ENCODE measurements at regions not wholly inside any gene's neighbourhood (a gene's known extent, or its start where the extent isn't known, plus 50 kb on each side); places are given as distances from the start of the nearest gene placed in this dataset.
"Not testable (repeated sequence)": the region's sequence is repeated elsewhere in the genome, so short reads cannot be mapped to it uniquely, and the experiment has no call there.

DNA sequence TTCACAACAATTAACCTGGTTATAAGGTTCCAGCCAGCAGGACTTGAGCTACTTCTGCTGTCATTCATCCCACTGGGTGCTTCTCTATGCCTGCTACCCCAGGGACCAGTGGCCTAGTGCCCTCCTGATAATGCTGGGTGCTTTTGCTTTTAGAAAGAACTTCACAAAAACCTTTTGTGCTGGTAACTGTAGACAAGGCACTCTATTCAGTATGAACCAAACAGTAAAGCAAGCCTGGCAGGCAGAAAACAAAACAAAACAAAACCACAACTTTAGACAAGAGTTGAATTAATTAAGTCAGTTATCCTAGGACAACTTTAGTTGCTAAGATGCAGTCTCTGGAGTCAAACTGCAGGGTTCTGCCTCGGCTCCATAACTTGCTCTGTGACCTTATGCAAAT is 61.9 kb upstream of the ADGRL2 start:
- H3K79me2 ChIP-seq (ENCODE audit: low read length): no peaks in the 10 kb centered on the region
- H3K4me1 ChIP-seq (ENCODE audit: low read length): no peaks in the 10 kb centered on the region
- H3K4me3 ChIP-seq (ENCODE audit: low read length): no peak overlapping the region
- H3F3A ChIP-seq (ENCODE audit: insufficient read depth, low read length): no peaks in the 10 kb centered on the region
- H2AFZ ChIP-seq (ENCODE audit: low read length): no peak overlapping the region
- H3K27ac ChIP-seq (ENCODE audit: low read length): no peak overlapping the region
- 0 out of 2 replicates have a peak, but pooled peaks cover 3% of the 10 kb centered on the region for H3K9me3 ChIP-seq (replicated peaks; ENCODE audit: insufficient read depth, low read length)
- H3K36me3 ChIP-seq (replicated peaks; ENCODE audit: insufficient read depth, low read length): no peaks in the 10 kb centered on the region
- no peaks in the 10 kb centered on the region for H3K27me3 ChIP-seq (replicated peaks; ENCODE audit: insufficient read depth, low read length)
- H3K9me2 ChIP-seq (replicated peaks; ENCODE audit: insufficient read depth, low read length): no peaks in the 10 kb centered on the region
- DNase-seq: no peak
- no peak overlapping the region for H3K4me2 ChIP-seq (ENCODE audit: low read depth, low read length)
- H3K9ac ChIP-seq (ENCODE audit: low read length): no peak overlapping the region
- no peak for TF ChIP-seq EZH2 (optimal IDR thresholded peaks at IDR 0.05; ENCODE audit: low read depth, low read length)
- TF ChIP-seq, protein P1, sequence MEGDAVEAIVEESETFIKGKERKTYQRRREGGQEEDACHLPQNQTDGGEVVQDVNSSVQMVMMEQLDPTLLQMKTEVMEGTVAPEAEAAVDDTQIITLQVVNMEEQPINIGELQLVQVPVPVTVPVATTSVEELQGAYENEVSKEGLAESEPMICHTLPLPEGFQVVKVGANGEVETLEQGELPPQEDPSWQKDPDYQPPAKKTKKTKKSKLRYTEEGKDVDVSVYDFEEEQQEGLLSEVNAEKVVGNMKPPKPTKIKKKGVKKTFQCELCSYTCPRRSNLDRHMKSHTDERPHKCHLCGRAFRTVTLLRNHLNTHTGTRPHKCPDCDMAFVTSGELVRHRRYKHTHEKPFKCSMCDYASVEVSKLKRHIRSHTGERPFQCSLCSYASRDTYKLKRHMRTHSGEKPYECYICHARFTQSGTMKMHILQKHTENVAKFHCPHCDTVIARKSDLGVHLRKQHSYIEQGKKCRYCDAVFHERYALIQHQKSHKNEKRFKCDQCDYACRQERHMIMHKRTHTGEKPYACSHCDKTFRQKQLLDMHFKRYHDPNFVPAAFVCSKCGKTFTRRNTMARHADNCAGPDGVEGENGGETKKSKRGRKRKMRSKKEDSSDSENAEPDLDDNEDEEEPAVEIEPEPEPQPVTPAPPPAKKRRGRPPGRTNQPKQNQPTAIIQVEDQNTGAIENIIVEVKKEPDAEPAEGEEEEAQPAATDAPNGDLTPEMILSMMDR (IDR thresholded peaks at IDR 0.05; ENCODE audit: low read length): no peak
- TF ChIP-seq EZH2phosphoT487 (IDR thresholded peaks at IDR 0.05; ENCODE audit: low read length): no peak
- no peaks in the 10 kb centered on the region for H4K20me1 ChIP-seq (ENCODE audit: insufficient read depth, low read length)

DNA sequence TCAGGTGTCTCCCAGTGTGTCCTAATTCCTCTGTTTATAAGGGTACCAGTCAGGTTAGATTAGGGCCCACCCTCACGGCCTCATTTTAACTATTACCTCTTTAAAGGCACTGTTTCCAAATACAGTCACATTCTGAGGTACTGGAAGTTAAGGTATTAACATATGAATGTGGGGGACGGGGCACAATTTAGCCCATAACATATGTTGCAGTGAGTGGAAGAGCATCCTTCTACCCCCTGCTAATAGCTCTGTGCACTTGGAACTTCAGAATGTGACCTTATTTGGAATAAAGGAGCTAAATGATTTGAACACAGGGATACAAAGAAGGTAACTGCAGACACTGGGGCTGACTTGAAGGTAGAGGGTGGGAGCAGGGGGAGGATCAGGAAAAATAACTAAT is 67.3 kb upstream of the ADGRL2 start:
- Histone ChIP-seq H3K4me2 (ENCODE audit: low read depth, low read length) (no peak overlapping the region), H3K27me3 (replicated peaks; ENCODE audit: insufficient read depth, low read length) (no peaks in the 10 kb centered on the region), H3K4me3 (ENCODE audit: low read length) (no peak overlapping the region), H3K79me2 (ENCODE audit: low read length) (no peaks in the 10 kb centered on the region), H2AFZ (ENCODE audit: low read length) (no peak overlapping the region), H3K9ac (ENCODE audit: low read length) (no peak overlapping the region), H4K20me1 (ENCODE audit: insufficient read depth, low read length) (no peaks in the 10 kb centered on the region), H3K36me3 (replicated peaks; ENCODE audit: insufficient read depth, low read length) (no peaks in the 10 kb centered on the region), H3K9me3 (replicated peaks; ENCODE audit: insufficient read depth, low read length) (no peaks in the 10 kb centered on the region), H3K27ac (ENCODE audit: low read length) (no peak overlapping the region), H3K4me1 (ENCODE audit: low read length) (no peaks in the 10 kb centered on the region), H3K9me2 (replicated peaks; ENCODE audit: insufficient read depth, low read length) (no peaks in the 10 kb centered on the region), H3F3A (ENCODE audit: insufficient read depth, low read length) (no peaks in the 10 kb centered on the region)
- DNase-seq: no peak
- no peak for TF ChIP-seq EZH2phosphoT487 (IDR thresholded peaks at IDR 0.05; ENCODE audit: low read length)

DNA sequence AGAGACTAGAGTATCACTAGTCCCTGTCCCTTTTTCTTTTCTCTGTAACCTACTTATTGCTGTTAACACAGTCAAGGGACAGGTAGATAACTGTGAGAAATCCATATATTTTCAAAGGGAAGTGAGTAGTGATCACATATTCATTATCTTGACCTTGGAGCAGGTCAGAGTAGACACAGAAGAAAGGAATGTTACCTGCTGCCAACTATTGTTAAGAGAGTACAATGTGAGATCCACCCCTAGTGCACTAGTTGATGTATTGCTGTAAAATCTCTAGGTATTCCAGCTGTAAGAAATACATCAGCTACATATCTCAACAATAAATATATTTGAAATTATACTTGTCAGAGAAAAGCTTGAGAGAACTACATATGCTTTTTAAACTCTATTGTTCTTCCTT is 68.7 kb upstream of the ADGRL2 start:
- H2AFZ ChIP-seq (ENCODE audit: low read length): no peak overlapping the region
- no peak overlapping the region for H3K4me3 ChIP-seq (ENCODE audit: low read length)
- H4K20me1 ChIP-seq (ENCODE audit: insufficient read depth, low read length): no peaks in the 10 kb centered on the region
- no peak overlapping the region for H3K9ac ChIP-seq (ENCODE audit: low read length)
- no peaks in the 10 kb centered on the region for H3K79me2 ChIP-seq (ENCODE audit: low read length)
- TF ChIP-seq, protein P1 (IDR thresholded peaks at IDR 0.05; ENCODE audit: low read length): no peak
- TF ChIP-seq EZH2 (optimal IDR thresholded peaks at IDR 0.05; ENCODE audit: low read depth, low read length): no peak
- no peak for TF ChIP-seq EZH2phosphoT487 (IDR thresholded peaks at IDR 0.05; ENCODE audit: low read length)
- H3K9me2 ChIP-seq (replicated peaks; ENCODE audit: insufficient read depth, low read length): no peaks in the 10 kb centered on the region
- H3K27me3 ChIP-seq (replicated peaks; ENCODE audit: insufficient read depth, low read length): no peaks in the 10 kb centered on the region
- H3K4me1 ChIP-seq (ENCODE audit: low read length): no peaks in the 10 kb centered on the region
- no peak overlapping the region for H3K27ac ChIP-seq (ENCODE audit: low read length)
- H3K4me2 ChIP-seq (ENCODE audit: low read depth, low read length): no peak overlapping the region
- no peaks in the 10 kb centered on the region for H3K9me3 ChIP-seq (replicated peaks; ENCODE audit: insufficient read depth, low read length)
- DNase-seq: no peak
- no peaks in the 10 kb centered on the region for H3F3A ChIP-seq (ENCODE audit: insufficient read depth, low read length)
- H3K36me3 ChIP-seq (replicated peaks; ENCODE audit: insufficient read depth, low read length): no peaks in the 10 kb centered on the region

DNA sequence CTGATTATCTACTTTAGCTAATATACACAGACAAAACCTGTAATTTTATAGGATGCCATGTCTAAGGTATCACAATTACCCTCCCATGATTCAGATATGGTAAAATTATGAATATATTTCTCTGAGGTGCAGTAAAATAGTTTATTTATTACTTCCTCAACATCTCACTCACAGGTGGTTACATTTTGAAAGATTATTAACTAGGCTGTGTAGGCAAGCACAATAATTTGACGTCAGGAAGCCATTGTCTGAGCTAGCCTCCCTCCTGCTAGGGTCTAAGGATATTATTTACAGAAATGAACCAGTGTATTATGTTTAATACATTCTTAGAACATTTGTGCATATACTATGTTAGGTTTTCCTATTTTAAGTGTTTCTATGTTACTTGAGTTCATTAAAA is 69.9 kb upstream of the ADGRL2 start:
- no peaks in the 10 kb centered on the region for H3K9me2 ChIP-seq (replicated peaks; ENCODE audit: insufficient read depth, low read length)
- TF ChIP-seq EZH2phosphoT487 (IDR thresholded peaks at IDR 0.05; ENCODE audit: low read length): no peak
- TF ChIP-seq, protein P1 (IDR thresholded peaks at IDR 0.05; ENCODE audit: low read length): no peak
- no peak for TF ChIP-seq EZH2 (optimal IDR thresholded peaks at IDR 0.05; ENCODE audit: low read depth, low read length)
- H3K9me3 ChIP-seq (replicated peaks; ENCODE audit: insufficient read depth, low read length): no peaks in the 10 kb centered on the region
- no peaks in the 10 kb centered on the region for H3K27me3 ChIP-seq (replicated peaks; ENCODE audit: insufficient read depth, low read length)
- no peaks in the 10 kb centered on the region for H3K36me3 ChIP-seq (replicated peaks; ENCODE audit: insufficient read depth, low read length)
- DNase-seq: no peak
- H3K9ac ChIP-seq (ENCODE audit: low read length): no peak overlapping the region
- no peaks in the 10 kb centered on the region for H4K20me1 ChIP-seq (ENCODE audit: insufficient read depth, low read length)
- H3K4me3 ChIP-seq (ENCODE audit: low read length): no peak overlapping the region
- no peaks in the 10 kb centered on the region for H3F3A ChIP-seq (ENCODE audit: insufficient read depth, low read length)
- no peak overlapping the region for H2AFZ ChIP-seq (ENCODE audit: low read length)
- no peak overlapping the region for H3K4me2 ChIP-seq (ENCODE audit: low read depth, low read length)
- H3K27ac ChIP-seq (ENCODE audit: low read length): no peak overlapping the region
- H3K4me1 ChIP-seq (ENCODE audit: low read length): no peaks in the 10 kb centered on the region
- no peaks in the 10 kb centered on the region for H3K79me2 ChIP-seq (ENCODE audit: low read length)

DNA sequence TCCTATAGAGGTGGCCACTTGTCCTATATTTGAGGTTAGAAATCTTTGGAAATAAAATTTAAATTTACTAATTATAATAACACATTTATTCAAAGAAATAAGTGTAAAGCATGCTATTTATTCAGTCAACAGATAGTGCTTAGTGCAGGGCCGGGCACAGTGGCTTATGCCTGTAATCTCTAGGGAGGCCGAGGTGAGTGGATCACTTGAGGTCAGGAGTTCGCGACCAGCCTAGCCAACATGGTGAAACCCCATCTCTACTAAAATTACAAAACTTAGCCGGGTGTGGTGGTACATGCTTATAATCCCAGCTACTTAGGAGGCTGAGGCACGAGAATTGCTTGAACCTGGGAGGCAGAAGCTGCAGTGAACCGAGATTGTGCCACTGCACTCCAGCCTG is 70.4 kb upstream of the ADGRL2 start:
- H3K4me1 ChIP-seq (ENCODE audit: low read length); H3K27ac ChIP-seq (ENCODE audit: low read length); H3K9me2 ChIP-seq (replicated peaks; ENCODE audit: insufficient read depth, low read length); H3K4me3 ChIP-seq (ENCODE audit: low read length); H3K36me3 ChIP-seq (replicated peaks; ENCODE audit: insufficient read depth, low read length); H3K79me2 ChIP-seq (ENCODE audit: low read length); H3F3A ChIP-seq (ENCODE audit: insufficient read depth, low read length); H3K4me2 ChIP-seq (ENCODE audit: low read depth, low read length); H3K9me3 ChIP-seq (replicated peaks; ENCODE audit: insufficient read depth, low read length); H3K27me3 ChIP-seq (replicated peaks; ENCODE audit: insufficient read depth, low read length); H2AFZ ChIP-seq (ENCODE audit: low read length); DNase-seq; H3K9ac ChIP-seq (ENCODE audit: low read length); H4K20me1 ChIP-seq (ENCODE audit: insufficient read depth, low read length): not testable (repeated sequence)

All from MM.1S (cell line).